IMR-90 (cell line): ENCODE measurements at regions not wholly inside any gene's neighbourhood (a gene's known extent, or its start where the extent isn't known, plus 50 kb on each side); places are given as distances from the start of the nearest gene placed in this dataset.
A peak's percentile ranks its signal among the peaks of the same experiment; 100 is the strongest.
"Not testable (repeated sequence)": the region's sequence is repeated elsewhere in the genome, so short reads cannot be mapped to it uniquely, and the experiment has no call there.

ENCODE experiments used
- ATAC-seq: fragments of 200-7000 bp; cut with Tn5 transposase; 2 replicates; pipeline ENCODE4 v1.9.1; 2020; ENCODE audit warnings: low read depth, mild to moderate bottlenecking, moderate library complexity
- BruUV-seq: library from RNA; stranded (reverse); fragments of 400-500 nt; replicated peaks from 2 replicates; lab custom pipeline; 2021; lab: Mats Ljungman, UMichigan
- CTCF ChIA-PET: fragments of 300-600 bp; formaldehyde crosslinking; extraction: SDS; loops from one replicate; lab custom pipeline; 2021; ENCODE audit warnings: antibody characterized with exemption; lab: Yijun Ruan, JAX
- POLR2A ChIA-PET: fragments of 300-600 bp; sonication (Branson Sonifier 250); formaldehyde crosslinking; loops from one replicate; lab custom pipeline; 2022; ENCODE audit warnings: antibody characterized with exemption; ENCODE audit not compliant: unreplicated experiment; lab: Charles Lee
- DNase-seq: peaks from one replicate; pipeline ENCODE4 v3.0.0; 2013
- H2AFZ ChIP-seq: replicated peaks from 2 replicates; pipeline ENCODE3; 2013; ENCODE audit warnings: low read length, mild to moderate bottlenecking; ENCODE audit not compliant: poor library complexity
- H2AK5ac ChIP-seq: 2 replicates; pipeline ENCODE4 v1.6.1; 2013; ENCODE audit warnings: low read depth, low read length, inconsistent platforms
- H2AK9ac ChIP-seq: replicated peaks from 2 replicates; pipeline ENCODE3; 2013; ENCODE audit warnings: mild to moderate bottlenecking, low read depth, low read length, moderate library complexity; ENCODE audit not compliant: poor library complexity
- H2BK120ac ChIP-seq: 2 replicates; pipeline ENCODE4 v1.6.1; 2013; ENCODE audit warnings: low read depth, low read length, inconsistent platforms
- H2BK15ac ChIP-seq: 3 replicates; pipeline ENCODE4 v1.6.1; 2013; ENCODE audit warnings: low read depth, low read length, inconsistent platforms
- H2BK20ac ChIP-seq: 2 replicates; pipeline ENCODE4 v1.6.1; 2013; ENCODE audit warnings: low read depth, mild to moderate bottlenecking, inconsistent platforms, low read length, moderate library complexity
- H2BK5ac ChIP-seq: 2 replicates; pipeline ENCODE4 v1.6.1; 2013; ENCODE audit warnings: mild to moderate bottlenecking, low read depth, low read length, inconsistent platforms; ENCODE audit not compliant: poor library complexity, severe bottlenecking
- H3K14ac ChIP-seq: replicated peaks from 2 replicates; pipeline ENCODE4 v1.6.1; 2013; ENCODE audit warnings: low read depth, low read length, inconsistent platforms
- H3K18ac ChIP-seq: 2 replicates; pipeline ENCODE4 v1.6.1; 2013; ENCODE audit warnings: low read depth, low read length, control low read depth
- H3K23ac ChIP-seq: 2 replicates; pipeline ENCODE4 v1.6.1; 2013; ENCODE audit warnings: low read depth, low read length, inconsistent platforms
- H3K27ac ChIP-seq: 2 replicates; pipeline ENCODE4 v1.5.1; 2013; ENCODE audit warnings: mild to moderate bottlenecking, control low read depth, low read length; ENCODE audit not compliant: insufficient read depth
- H3K27me3 ChIP-seq: 2 replicates; pipeline ENCODE4 v1.6.1; 2013; ENCODE audit warnings: low read length; ENCODE audit not compliant: control insufficient read depth, insufficient read depth
- H3K36me3 ChIP-seq: 2 replicates; pipeline ENCODE4 v1.6.1; 2013; ENCODE audit warnings: low read length, mixed read lengths; ENCODE audit not compliant: control insufficient read depth, insufficient read depth
- H3K4ac ChIP-seq: 2 replicates; pipeline ENCODE4 v1.6.1; 2013; ENCODE audit warnings: low read depth, low read length, inconsistent platforms
- H3K4me1 ChIP-seq: 2 replicates; pipeline ENCODE4 v1.6.1; 2013; ENCODE audit warnings: low read length, mixed read lengths; ENCODE audit not compliant: control insufficient read depth, insufficient read depth
- H3K4me2 ChIP-seq: 2 replicates; pipeline ENCODE4 v1.6.1; 2013; ENCODE audit warnings: low read depth, mild to moderate bottlenecking, control low read depth, low read length, moderate library complexity
- H3K4me3 ChIP-seq: 2 replicates; pipeline ENCODE4 v1.5.1; 2013; ENCODE audit warnings: low read depth, mild to moderate bottlenecking, control low read depth, low read length, moderate library complexity; ENCODE audit not compliant: insufficient read depth
- H3K56ac ChIP-seq: 2 replicates; pipeline ENCODE4 v1.6.1; 2013; ENCODE audit warnings: low read length, inconsistent platforms; ENCODE audit not compliant: insufficient read depth; ENCODE audit errors: extremely low read depth
- H3K79me1 ChIP-seq, 2 experiments: 2 replicates each; pipeline ENCODE4 v1.6.1; 2013; ENCODE audit warnings: low read length in 2 of 2, inconsistent platforms in 1 of 2, low read depth in 1 of 2
- H3K9ac ChIP-seq: 2 replicates; pipeline ENCODE4 v1.6.1; 2013; ENCODE audit warnings: low read depth, low read length, control low read depth
- H3K9me1 ChIP-seq: 2 replicates; pipeline ENCODE4 v1.6.1; 2013; ENCODE audit warnings: low read length, inconsistent platforms; ENCODE audit not compliant: insufficient read depth
- H3K9me3 ChIP-seq: 2 replicates; pipeline ENCODE4 v1.6.1; 2013; ENCODE audit warnings: low read length; ENCODE audit not compliant: control insufficient read depth, insufficient read depth
- H4K20me1 ChIP-seq: 2 replicates; pipeline ENCODE4 v1.6.1; 2013; ENCODE audit warnings: low read length, inconsistent platforms; ENCODE audit not compliant: insufficient read depth
- H4K5ac ChIP-seq: 2 replicates; pipeline ENCODE4 v1.6.1; 2013; ENCODE audit warnings: mild to moderate bottlenecking, low read depth, low read length, control low read depth
- H4K8ac ChIP-seq, 2 experiments: 2 replicates each; pipeline ENCODE4 v1.6.1; 2013; ENCODE audit warnings: low read depth in 2 of 2, low read length in 2 of 2, control low read depth in 1 of 2, inconsistent platforms in 1 of 2
- H4K91ac ChIP-seq: 2 replicates; pipeline ENCODE4 v1.6.1; 2013; ENCODE audit warnings: low read depth, low read length, inconsistent platforms; ENCODE audit not compliant: insufficient read depth
- CEBPB ChIP-seq: IDR thresholded peaks from 2 replicates; pipeline ENCODE4 v1.6.1; 2012; ENCODE audit warnings: low read depth, low read length, improper control_type of control experiment
- MXI1 ChIP-seq: IDR thresholded peaks from 2 replicates; pipeline ENCODE4 v1.6.1; 2012; ENCODE audit warnings: low read depth, mild to moderate bottlenecking, low read length, moderate library complexity, borderline replicate concordance
- WGBS, 2 experiments: methylation state at CpG; one replicate each; pipeline versions ENCODE4 v1.1.5 to v1.1.7; 2013; ENCODE audit warnings: missing lambda C conversion rate in 2 of 2; ENCODE audit not compliant: insufficient read length in 1 of 2; ENCODE audit errors: extremely low coverage in 2 of 2; 5-methylcytosine and 5-hydroxymethylcytosine counted together
- dilution Hi-C: fragments of 300-500 bp; cut with HindIII; formaldehyde crosslinking; loops from one replicate; pipeline ENCODE4 v1.14.3; 2018; ENCODE audit warnings: low sequenced_read_pairs; ENCODE audit not compliant: unreplicated experiment
- in situ Hi-C: fragments of 300-500 bp; cut with MboI; formaldehyde crosslinking; loops from 3 replicates; pipeline ENCODE4 v1.14.3; 2019; ENCODE audit warnings: low sequenced_read_pairs, inconsistent platforms, mixed read lengths
- intact Hi-C: fragments of 100-400 bp; cut with micrococcal nuclease; formaldehyde crosslinking; loops from 2 replicates; pipeline ENCODE4 v1.10.0; 2022

GRCh38 chr2:200122683-200123082 is 167.3 kb downstream of the MAIP1 start:
- no peak overlapping the region for H4K5ac ChIP-seq
- in situ Hi-C loops (no loop called here), intact Hi-C loops (no loop called here), dilution Hi-C loops (no loop called here)
- H2AFZ ChIP-seq, result no peak overlapping the region
- no peak overlapping the region for H2BK15ac ChIP-seq
- ChIA-PET POLR2A (no interaction called here), CTCF (no interaction called here)
- H3K56ac ChIP-seq, result no peak overlapping the region
- H2BK20ac ChIP-seq, result no peak overlapping the region
- H3K79me1 ChIP-seq, result no peaks in the 10 kb centered on the region
- TF ChIP-seq MXI1 (no peak), CEBPB (peak; percentile 30; the same call in 1 of the 2 replicates)
- no peak overlapping the region for H3K27ac ChIP-seq
- peaks cover 7% of the 10 kb centered on the region for H3K4me1 ChIP-seq
- no peak overlapping the region for H3K23ac ChIP-seq
- no peak overlapping the region for H3K18ac ChIP-seq
- H3K4ac ChIP-seq, result no peak overlapping the region
- no peaks in the 10 kb centered on the region for H3K9me1 ChIP-seq
- no peak overlapping the region for H3K14ac ChIP-seq
- H4K91ac ChIP-seq, result no peak overlapping the region
- H3K27me3 ChIP-seq, result peaks cover 3% of the 10 kb centered on the region; the same call in 1 of the 2 replicates
- BruUV-seq, result no TSS peak
- H4K8ac ChIP-seq, result no peak overlapping the region
- no peaks in the 10 kb centered on the region for H3K36me3 ChIP-seq
- no peak overlapping the region for H3K9ac ChIP-seq
- no peak overlapping the region for H2BK120ac ChIP-seq
- no peak overlapping the region for H3K4me3 ChIP-seq
- ATAC-seq (no peak), DNase-seq (no peak)
- H3K9me3 ChIP-seq, result no peaks in the 10 kb centered on the region
- no peak overlapping the region for H2AK9ac ChIP-seq
- no peak overlapping the region for H2AK5ac ChIP-seq
- H4K20me1 ChIP-seq, result no peaks in the 10 kb centered on the region
- no peak overlapping the region for H2BK5ac ChIP-seq
- no peak overlapping the region for H3K4me2 ChIP-seq

- H2BK5ac ChIP-seq, H3K9me3 ChIP-seq, H2BK20ac ChIP-seq, H3K14ac ChIP-seq, H3K9me1 ChIP-seq, DNase-seq, dilution Hi-C loops, H3K4me1 ChIP-seq, ATAC-seq, POLR2A ChIA-PET, in situ Hi-C loops, H3K79me1 ChIP-seq, H3K23ac ChIP-seq, H4K5ac ChIP-seq, H4K20me1 ChIP-seq, H3K4me3 ChIP-seq, H4K91ac ChIP-seq, H2AFZ ChIP-seq, H3K4me2 ChIP-seq, H2BK15ac ChIP-seq, H2BK120ac ChIP-seq, H3K27ac ChIP-seq, H3K27me3 ChIP-seq, H3K9ac ChIP-seq, BruUV-seq, H3K56ac ChIP-seq, intact Hi-C loops, H2AK9ac ChIP-seq, H3K4ac ChIP-seq, H2AK5ac ChIP-seq, CTCF ChIA-PET, H3K36me3 ChIP-seq, H3K18ac ChIP-seq, H4K8ac ChIP-seq: not testable (repeated sequence)
- WGBS, 2 experiments, result 81% methylated on average over 5 of the region's 10 CpGs; no CpG with 5 or more reads in 1 of the 2 experiments
Measured at GRCh38 chr2:200124665-200125368, 169.4 kb downstream of the MAIP1 start.
